GM23248 (cell line): ENCODE measurements at regions not wholly inside any gene's neighbourhood (a gene's known extent, or its start where the extent isn't known, plus 50 kb on each side); places are given as distances from the start of the nearest gene placed in this dataset.

Source experiments
- EZH2 ChIP-seq: fragments of 200-600 bp; sonication (generic); IDR thresholded peaks from 2 replicates; pipeline ENCODE4 v1.6.1; 2018; ENCODE audit warnings: antibody characterized with exemption, mild to moderate bottlenecking; ENCODE audit not compliant: insufficient read depth, poor library complexity, severe bottlenecking
- EZH2phosphoT487 ChIP-seq: fragments of 200-600 bp; sonication (generic); IDR thresholded peaks from 2 replicates; pipeline ENCODE4 v1.6.1; 2018; ENCODE audit warnings: antibody characterized with exemption, moderate library complexity, mild to moderate bottlenecking, low read depth; ENCODE audit not compliant: insufficient read depth

DNA sequence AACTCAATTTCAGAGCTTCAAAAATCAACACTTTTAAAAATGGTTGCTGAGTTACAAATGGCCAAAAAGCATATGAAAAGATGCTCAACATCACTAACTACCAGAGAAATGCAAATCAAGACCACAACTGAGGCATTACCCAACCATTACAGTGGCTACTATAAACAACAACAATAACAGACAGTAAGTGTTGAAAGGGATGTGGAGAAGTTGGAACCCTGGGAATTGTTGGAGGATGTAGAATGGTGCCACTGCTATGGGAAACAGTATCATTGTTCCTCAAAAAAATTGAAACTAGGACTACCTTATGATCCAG is 173.3 kb upstream of the SPRED2 start:
- TF ChIP-seq EZH2 (no peak), EZH2phosphoT487 (no peak)
